ENCODE measurements at regions not wholly inside any gene's neighbourhood (a gene's known extent, or its start where the extent isn't known, plus 50 kb on each side); places are given as distances from the start of the nearest gene placed in this dataset.

DNA sequence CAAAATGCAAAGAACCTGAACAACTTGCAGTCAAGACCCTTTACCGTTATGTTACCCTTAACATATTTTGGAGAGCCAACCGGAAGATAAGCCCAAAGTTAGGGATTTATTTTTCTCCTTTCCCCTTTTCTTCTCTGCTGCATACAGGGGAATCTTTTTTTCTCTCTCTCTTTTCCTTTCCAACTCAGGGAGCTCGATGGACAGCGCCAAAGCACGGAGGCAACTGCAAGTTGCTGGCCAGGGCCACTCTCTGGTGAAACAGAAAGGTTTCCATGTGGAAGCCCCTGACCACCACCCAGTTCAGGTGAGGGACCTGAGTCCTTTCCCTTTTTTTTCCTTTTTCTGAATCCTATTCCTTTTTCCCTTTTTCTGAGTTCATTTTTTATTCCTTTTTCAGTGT lies 98.8 kb upstream of the COX10 start:
- DNase-seq (ENCODE audit: low read depth, low spot score) (no peak), FAIRE-seq (no peak)
- intact Hi-C loops (cut with micrococcal nuclease) (no loop called here), dilution Hi-C loops (cut with MboI; ENCODE audit: extremely low pct_ligation_motif_present, low sequenced_read_pairs) (no loop called here)
- ChIA-PET CTCF (no interaction called here), POLR2A (no interaction called here)
- Histone ChIP-seq H3K4me3 (replicated peaks in 1 of 3; ENCODE audit: insufficient read depth in 1 of 3, low read depth in 1 of 3, low read length in 3 of 3) (no peak overlapping the region), H4K20me1 (replicated peaks; ENCODE audit: control insufficient read depth, extremely low read depth, insufficient read depth, low read length) (no peaks in the 10 kb centered on the region), H3K9me1 (replicated peaks; ENCODE audit: control insufficient read depth, extremely low read depth, insufficient read depth, low read length) (no peaks in the 10 kb centered on the region), H3K9me3 (replicated peaks; ENCODE audit: control insufficient read depth, insufficient read depth, low read length) (no peaks in the 10 kb centered on the region), H3K79me2 (ENCODE audit: control insufficient read depth, insufficient read depth, low read length) (no peaks in the 10 kb centered on the region), H3K27me3 (ENCODE audit: control insufficient read depth in 2 of 2, insufficient read depth in 2 of 2, low read length in 2 of 2) (no peaks in the 10 kb centered on the region), H3K4me2 (ENCODE audit: insufficient read depth, low read length) (no peak overlapping the region), H2AFZ (ENCODE audit: low read depth, low read length) (no peak overlapping the region), H3K36me3 (ENCODE audit: control insufficient read depth in 2 of 2, extremely low read depth in 1 of 2, insufficient read depth in 2 of 2, low read length in 2 of 2) (no peaks in the 10 kb centered on the region), H3K27ac (ENCODE audit: insufficient read depth, low read depth, low read length) (no peak overlapping the region), H3K9ac (replicated peaks; ENCODE audit: extremely low read depth, insufficient read depth, low read length) (no peak overlapping the region), H3K4me1 (ENCODE audit: control insufficient read depth, extremely low read depth, insufficient read depth, low read length) (no peaks in the 10 kb centered on the region)
- BruUV-seq (replicated peaks) = no TSS peak
- TF ChIP-seq GATA2 (IDR thresholded peaks at IDR 0.05; ENCODE audit: insufficient read depth, insufficient read length, low read depth, low read length) (no peak), MAX (IDR thresholded peaks at IDR 0.05; ENCODE audit: insufficient read depth, insufficient read length) (no peak), EZH2 (IDR thresholded peaks at IDR 0.05; ENCODE audit: borderline replicate concordance, low read depth, low read length, severe bottlenecking) (no peak), POLR2A (IDR thresholded peaks at IDR 0.05; ENCODE audit: low read depth, low read length) (no peak), MYC (IDR thresholded peaks at IDR 0.05; ENCODE audit: low read depth, low read length) (no peak), CTCF (IDR thresholded peaks at IDR 0.05; ENCODE audit: extremely low read depth in 1 of 2, insufficient read depth in 1 of 2, low read depth in 1 of 2, low read length in 2 of 2) (no peak), POLR2AphosphoS5 (IDR thresholded peaks at IDR 0.05; ENCODE audit: insufficient read depth, low read depth, low read length) (no peak), JUN (IDR thresholded peaks at IDR 0.05; ENCODE audit: borderline replicate concordance, insufficient read depth, insufficient read length, low read depth) (no peak), FOS (IDR thresholded peaks at IDR 0.05; ENCODE audit: borderline replicate concordance, insufficient read depth, low read length) (no peak)

Data from endothelial cell of umbilical vein (primary cell).